Activated CD8-positive, alpha-beta memory T cell treated with anti-CD3 and anti-CD28 coated beads, Interleukin-2, amount 50 U/mL, for 48 hours (primary cell): ENCODE measurements at regions not wholly inside any gene's neighbourhood (a gene's known extent, or its start where the extent isn't known, plus 50 kb on each side); places are given as distances from the start of the nearest gene placed in this dataset.

Experiments
- DNase-seq: peaks from one replicate; pipeline ENCODE4 v3.0.0-alpha.2; 2020

GRCh38 chr7:35331730-35332678 lies 78.1 kb upstream of the TBX20 start:
- DNase-seq = no peak

GRCh38 chr7:35329026-35329425 lies 75.1 kb upstream of the TBX20 start:
- DNase-seq = no peak

DNA sequence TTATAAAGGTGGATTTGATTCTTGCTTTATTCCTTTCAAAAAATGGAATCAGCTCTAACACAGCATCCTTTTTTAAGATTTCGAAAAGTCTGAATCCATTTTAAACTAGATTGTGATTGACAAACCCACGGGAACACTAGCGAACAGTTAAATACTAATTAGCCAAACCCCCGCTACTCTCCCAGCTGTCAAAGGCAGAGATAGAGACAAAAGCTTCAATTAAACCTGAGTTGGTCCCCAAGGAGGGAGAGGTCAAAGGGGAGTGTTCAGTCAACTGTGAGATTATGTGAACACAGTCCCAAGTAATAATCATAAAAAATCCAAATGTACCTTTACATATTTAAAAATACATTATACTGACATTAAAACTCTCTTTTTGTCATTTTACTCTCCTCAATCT lies 65.7 kb upstream of the TBX20 start:
- no peak for DNase-seq

GRCh38 chr7:35316549-35316948 lies 62.6 kb upstream of the TBX20 start:
- no peak for DNase-seq

DNA sequence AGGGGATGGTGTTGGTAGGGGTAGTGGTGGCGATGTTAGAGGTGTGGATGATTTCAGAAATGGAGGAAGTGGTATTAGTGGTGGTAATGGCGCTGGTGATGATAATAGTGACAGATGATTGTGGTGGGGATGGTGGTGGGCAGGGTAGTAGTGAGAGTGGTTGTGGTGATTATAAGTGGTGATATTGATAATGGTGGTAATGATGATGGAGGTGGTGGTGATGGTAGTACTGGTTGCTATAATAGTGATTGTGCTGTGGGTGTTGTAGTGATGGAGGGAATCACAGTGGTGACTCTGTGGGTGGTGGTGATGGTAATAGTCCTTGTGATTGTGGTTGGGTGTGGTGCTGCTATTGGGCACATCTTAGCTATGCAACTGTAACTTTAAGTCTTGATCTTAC lies 61.6 kb upstream of the TBX20 start:
- no peak for DNase-seq

- no peak for DNase-seq
Observed at GRCh38 chr7:35314354-35314753, 60.5 kb upstream of the TBX20 start.

DNA sequence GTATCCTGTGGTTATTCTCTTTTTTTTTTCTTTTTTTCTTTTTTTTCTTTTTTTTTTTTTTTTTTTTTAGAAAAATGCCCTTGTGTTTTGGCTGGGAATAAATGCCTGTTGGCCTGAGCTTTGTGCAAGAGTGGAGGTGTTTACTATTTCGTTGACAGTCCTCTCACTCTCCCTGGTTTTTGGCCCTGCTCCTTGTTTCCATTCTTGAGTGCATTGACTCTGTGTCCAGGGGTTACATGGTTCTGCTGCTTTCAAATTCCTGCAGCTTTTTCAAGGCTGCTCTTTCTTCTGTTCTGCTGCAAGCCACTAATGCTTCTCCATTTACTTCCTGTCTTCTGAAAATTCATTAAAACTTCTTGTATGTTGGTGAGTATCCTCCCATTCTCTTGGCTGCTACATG lies 59.7 kb upstream of the TBX20 start:
- DNase-seq = no peak
